ENCODE measurements at regions not wholly inside any gene's neighbourhood (a gene's known extent, or its start where the extent isn't known, plus 50 kb on each side); places are given as distances from the start of the nearest gene placed in this dataset.
"Not testable (repeated sequence)": the region's sequence is repeated elsewhere in the genome, so short reads cannot be mapped to it uniquely, and the experiment has no call there.

- DNase-seq (ENCODE audit: extremely low spot score, insufficient read length, low read depth) = no peak
- no peak for FAIRE-seq
These were observed 249.3 kb downstream of the REEP3 start for GRCh38 chr10:63770523-63770922.

GRCh38 chr10:63772491-63772890 is 251.3 kb downstream of the REEP3 start:
- FAIRE-seq (no peak), DNase-seq (ENCODE audit: extremely low spot score, insufficient read length, low read depth) (no peak)

GRCh38 chr10:63773106-63773505 is 251.9 kb downstream of the REEP3 start:
- no peak for FAIRE-seq
- DNase-seq (ENCODE audit: extremely low spot score, insufficient read length, low read depth) = no peak

GRCh38 chr10:63773962-63774361 is 252.8 kb downstream of the REEP3 start:
- no peak for FAIRE-seq
- DNase-seq (ENCODE audit: extremely low spot score, insufficient read length, low read depth) = no peak

GRCh38 chr10:63780101-63780500 is 258.9 kb downstream of the REEP3 start:
- no peak for DNase-seq (ENCODE audit: extremely low spot score, insufficient read length, low read depth)
- FAIRE-seq = no peak

- FAIRE-seq = no peak
- no peak for DNase-seq (ENCODE audit: extremely low spot score, insufficient read length, low read depth)
These were observed 260.0 kb downstream of the REEP3 start for GRCh38 chr10:63781226-63781625.

GRCh38 chr10:63783882-63784281 is 262.7 kb downstream of the REEP3 start:
- FAIRE-seq (no peak), DNase-seq (ENCODE audit: extremely low spot score, insufficient read length, low read depth) (no peak)

GRCh38 chr10:63788152-63788821 is 267.1 kb downstream of the REEP3 start:
- FAIRE-seq (no peak), DNase-seq (ENCODE audit: extremely low spot score, insufficient read length, low read depth) (no peak)

- FAIRE-seq = no peak
- no peak for DNase-seq (ENCODE audit: extremely low spot score, insufficient read length, low read depth)
These were observed 274.1 kb downstream of the REEP3 start for GRCh38 chr10:63795094-63795860.

GRCh38 chr10:63798599-63799498 is 277.6 kb downstream of the REEP3 start:
- FAIRE-seq (no peak), DNase-seq (ENCODE audit: extremely low spot score, insufficient read length, low read depth) (no peak)

GRCh38 chr10:63799521-63800300 is 278.5 kb downstream of the REEP3 start:
- FAIRE-seq = no peak
- DNase-seq (ENCODE audit: extremely low spot score, insufficient read length, low read depth) = no peak

- DNase-seq (ENCODE audit: extremely low spot score, insufficient read length, low read depth) (no peak), FAIRE-seq (no peak)
These were observed 280.0 kb downstream of the REEP3 start for GRCh38 chr10:63801166-63801565.

- no peak for FAIRE-seq
- no peak for DNase-seq (ENCODE audit: extremely low spot score, insufficient read length, low read depth)
These were observed 285.1 kb downstream of the REEP3 start for GRCh38 chr10:63806330-63806729.

GRCh38 chr10:63812501-63812900 is 291.3 kb downstream of the REEP3 start:
- no peak for FAIRE-seq
- no peak for DNase-seq (ENCODE audit: extremely low spot score, insufficient read length, low read depth)

- FAIRE-seq = peak; percentile 78
- no peak for DNase-seq (ENCODE audit: extremely low spot score, insufficient read length, low read depth)
These were observed 298.6 kb downstream of the REEP3 start for GRCh38 chr10:63819753-63820329.

- DNase-seq (ENCODE audit: extremely low spot score, insufficient read length, low read depth) (no peak), FAIRE-seq (no peak)
These were observed 301.3 kb downstream of the REEP3 start for GRCh38 chr10:63822496-63822895.

- no peak for FAIRE-seq
- no peak for DNase-seq (ENCODE audit: extremely low spot score, insufficient read length, low read depth)
These were observed 303.9 kb downstream of the REEP3 start for GRCh38 chr10:63825111-63825510.

GRCh38 chr10:63825766-63826165 is 304.6 kb downstream of the REEP3 start:
- DNase-seq (ENCODE audit: extremely low spot score, insufficient read length, low read depth) (no peak), FAIRE-seq (no peak)

GRCh38 chr10:63827018-63827417 is 305.8 kb downstream of the REEP3 start:
- DNase-seq (ENCODE audit: extremely low spot score, insufficient read length, low read depth); FAIRE-seq: not testable (repeated sequence)

- FAIRE-seq (no peak), DNase-seq (ENCODE audit: extremely low spot score, insufficient read length, low read depth) (no peak)
These were observed 307.8 kb downstream of the REEP3 start for GRCh38 chr10:63829020-63829419.
